ENCODE measurements at regions not wholly inside any gene's neighbourhood (a gene's known extent, or its start where the extent isn't known, plus 50 kb on each side); places are given as distances from the start of the nearest gene placed in this dataset.

GRCh38 chr2:100739735-100740432 is 80.1 kb upstream of the NPAS2 start:
- FAIRE-seq (no peak), DNase-seq (ENCODE audit: insufficient read length, low spot score) (no peak)
- no peak for TF ChIP-seq CTCF (IDR thresholded peaks at IDR 0.05; ENCODE audit: insufficient read depth, missing control alignments)

GRCh38 chr2:100741880-100742276 is 78.1 kb upstream of the NPAS2 start:
- no peak for FAIRE-seq
- no peak for DNase-seq (ENCODE audit: insufficient read length, low spot score)
- TF ChIP-seq CTCF (IDR thresholded peaks at IDR 0.05; ENCODE audit: insufficient read depth, missing control alignments) = no peak

- no peak for FAIRE-seq
- DNase-seq (ENCODE audit: insufficient read length, low spot score) = no peak
- TF ChIP-seq CTCF (IDR thresholded peaks at IDR 0.05; ENCODE audit: insufficient read depth, missing control alignments) = no peak
Observed at GRCh38 chr2:100742277-100743254, 77.4 kb upstream of the NPAS2 start.

GRCh38 chr2:100743741-100744140 is 76.2 kb upstream of the NPAS2 start:
- no peak for TF ChIP-seq CTCF (IDR thresholded peaks at IDR 0.05; ENCODE audit: insufficient read depth, missing control alignments)
- FAIRE-seq (no peak), DNase-seq (ENCODE audit: insufficient read length, low spot score) (no peak)

GRCh38 chr2:100744184-100744583 is 75.8 kb upstream of the NPAS2 start:
- no peak for TF ChIP-seq CTCF (IDR thresholded peaks at IDR 0.05; ENCODE audit: insufficient read depth, missing control alignments)
- DNase-seq (ENCODE audit: insufficient read length, low spot score) = no peak
- no peak for FAIRE-seq

- no peak for TF ChIP-seq CTCF (IDR thresholded peaks at IDR 0.05; ENCODE audit: insufficient read depth, missing control alignments)
- FAIRE-seq = no peak
- no peak for DNase-seq (ENCODE audit: insufficient read length, low spot score)
Observed at GRCh38 chr2:100744589-100744988, 75.3 kb upstream of the NPAS2 start.
